Adrenal gland (tissue), 9 donors: ENCODE measurements at regions not wholly inside any gene's neighbourhood (a gene's known extent, or its start where the extent isn't known, plus 50 kb on each side); places are given as distances from the start of the nearest gene placed in this dataset.

Source experiments
- DNase-seq, 7 donors: peaks; one replicate each; pipeline ENCODE4 v3.0.0-alpha.2; 2019 to 2020
- H3K27ac ChIP-seq, 5 donors: fragments of 200-600 bp; sonication (generic) in 4 of 5; 1 replicate in 3 of 5; 2 replicates in 2 of 5; pipeline versions ENCODE4 v1.5.1 to v1.8.0; 2016 to 2020; ENCODE audit warnings: mild to moderate bottlenecking in 1 of 5
- H3K27me3 ChIP-seq: fragments of 200-600 bp; 2 replicates; pipeline ENCODE4 v1.8.0; 2021
- H3K36me3 ChIP-seq, 2 donors: fragments of 200-600 bp; replicated peaks in 1 of 2; 1 replicate in 1 of 2; 2 replicates in 1 of 2; pipeline versions ENCODE4 v1.5.1 to v1.8.0; 2018 to 2022
- H3K4me1 ChIP-seq, 2 donors: fragments of 200-600 bp; replicated peaks in 1 of 2; 1 replicate in 1 of 2; 2 replicates in 1 of 2; pipeline versions ENCODE4 v1.5.1 to v1.8.0; 2018 to 2021
- H3K4me3 ChIP-seq, 4 donors: fragments of 200-600 bp; sonication (generic) in 3 of 4; one replicate each; pipeline ENCODE4 v1.5.1; 2016 to 2018
- H3K9me3 ChIP-seq, 3 donors: fragments of 200-600 bp; sonication (generic) in 1 of 3; replicated peaks in 1 of 3; 1 replicate in 2 of 3; 2 replicates in 1 of 3; pipeline versions ENCODE4 v1.5.1 to v1.8.0; 2016 to 2021
- CTCF ChIP-seq, 6 experiments: fragments of 450-650 bp in 4 of 6; fragments of 200-600 bp in 2 of 6; sonication (generic) in 1 of 6; IDR thresholded peaks; 1 replicate in 5 of 6; 2 replicates in 1 of 6; pipeline versions ENCODE4 v1.5.1 to v1.8.0; 2016 to 2021; ENCODE audit warnings: antibody characterized with exemption in 6 of 6, mild to moderate bottlenecking in 2 of 6, moderate library complexity in 1 of 6
- POLR2A ChIP-seq, 2 donors: fragments of 450-650 bp; IDR thresholded peaks; one replicate each; pipeline ENCODE4 v1.6.1; 2017; ENCODE audit warnings: antibody characterized with exemption in 2 of 2, mild to moderate bottlenecking in 2 of 2, moderate library complexity in 1 of 2
- WGBS, 4 donors: extraction: QIAGEN DNeasy Blood & Tissue Kit in 2 of 4; methylation state at CpG; one replicate each; pipeline versions ENCODE4 v1.1.5 to v1.1.7; 2013 to 2017; 5-methylcytosine and 5-hydroxymethylcytosine counted together
- intact Hi-C, 2 donors: fragments of 100-400 bp; cut with DNase I; formaldehyde crosslinking; loops; one replicate each; pipeline versions ENCODE4 v1.14.1 to v1.15.0; 2022 to 2023
- donor health status: healthy with polysubstance abuse.
- donor health status: Bipolar disorder and iron deficiency.
- donor health status: DM: yes; HTN: yes; CAD: no.
- donor health status: DM: no; HTN: no; CAD: no.
- donor health status: DM: no; HTN: no; CAD: no.

GRCh38 chr4:131534944-131535645 lies 1614.0 kb upstream of the PCDH10 start:
- Histone ChIP-seq H3K9me3 (no peaks in the 10 kb centered on the region), H3K4me1 (no peaks in the 10 kb centered on the region), H3K4me3 (no peak overlapping the region), H3K36me3 (no peaks in the 10 kb centered on the region), H3K27me3 (no peaks in the 10 kb centered on the region), H3K27ac (no peak overlapping the region)
- no peak for DNase-seq
- no peak for TF ChIP-seq CTCF (IDR thresholded peaks at IDR 0.05)
- intact Hi-C loops = no loop called here
- WGBS, 4 donors = 80 to 97% (median 81%) methylated on average over 5 to 7 of the region's 7 CpGs

GRCh38 chr4:131540256-131540655 lies 1608.8 kb upstream of the PCDH10 start:
- Histone ChIP-seq H3K36me3 (no peaks in the 10 kb centered on the region), H3K27ac (no peak overlapping the region), H3K4me3 (no peak overlapping the region), H3K27me3 (no peaks in the 10 kb centered on the region), H3K9me3 (no peaks in the 10 kb centered on the region), H3K4me1 (no peaks in the 10 kb centered on the region)
- WGBS, 4 donors = 80 to 96% (median 86%) methylated on average over 3 of the region's 3 CpGs
- TF ChIP-seq CTCF (IDR thresholded peaks at IDR 0.05) (no peak), POLR2A (IDR thresholded peaks at IDR 0.05) (no peak)
- DNase-seq = no peak
- intact Hi-C loops = no loop called here

GRCh38 chr4:131547506-131547981 lies 1601.5 kb upstream of the PCDH10 start:
- Histone ChIP-seq H3K4me3 (no peak overlapping the region), H3K27ac (no peak overlapping the region), H3K4me1 (no peaks in the 10 kb centered on the region), H3K9me3 (no peaks in the 10 kb centered on the region), H3K36me3 (no peaks in the 10 kb centered on the region), H3K27me3 (no peaks in the 10 kb centered on the region)
- DNase-seq = no peak
- intact Hi-C loops = no loop called here
- TF ChIP-seq CTCF (IDR thresholded peaks at IDR 0.05) (no peak), POLR2A (IDR thresholded peaks at IDR 0.05) (no peak)
- 80 to 89% (median 86%) methylated on average over 7 of the region's 7 CpGs for WGBS, 4 donors

GRCh38 chr4:131551306-131551705 lies 1597.8 kb upstream of the PCDH10 start:
- Histone ChIP-seq H3K9me3 (no peaks in the 10 kb centered on the region), H3K4me1 (no peaks in the 10 kb centered on the region), H3K27me3 (no peaks in the 10 kb centered on the region), H3K36me3 (no peaks in the 10 kb centered on the region), H3K4me3 (no peak overlapping the region), H3K27ac (no peak overlapping the region)
- intact Hi-C loops = no loop called here
- DNase-seq = no peak
- TF ChIP-seq CTCF (IDR thresholded peaks at IDR 0.05) = no peak
- TF ChIP-seq POLR2A (IDR thresholded peaks at IDR 0.05) = no peak
- WGBS, 4 donors = 74 to 94% (median 89%) methylated on average over 1 of the region's 1 CpG
